TTC549 (cell line): ENCODE measurements at regions not wholly inside any gene's neighbourhood (a gene's known extent, or its start where the extent isn't known, plus 50 kb on each side); places are given as distances from the start of the nearest gene placed in this dataset.

Source experiments
- FAIRE-seq: peaks from 2 replicates; lab custom pipeline; 2012; peaks lifted over from hg19 to GRCh38; lab: Jason Lieb, UNC

DNA sequence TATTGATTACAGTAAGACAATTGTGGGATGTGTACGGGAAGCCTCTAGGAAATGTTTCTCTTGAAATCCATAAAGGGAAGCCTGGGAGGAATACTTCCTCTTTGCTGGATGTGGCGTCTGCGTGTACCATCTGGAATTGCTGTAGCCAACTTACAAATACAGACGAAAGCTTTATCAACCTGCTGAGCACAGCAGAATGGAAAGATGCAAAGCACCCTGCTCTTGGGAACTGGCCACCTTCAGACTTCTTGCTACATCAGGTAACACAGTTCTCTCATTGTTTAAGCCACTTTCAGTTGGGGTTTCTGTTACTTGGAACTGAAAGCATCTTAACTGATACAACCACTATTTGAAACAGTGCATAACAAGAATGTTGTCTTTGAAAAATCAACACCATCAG lies 213.8 kb downstream of the HRH4 start:
- FAIRE-seq, result no peak

DNA sequence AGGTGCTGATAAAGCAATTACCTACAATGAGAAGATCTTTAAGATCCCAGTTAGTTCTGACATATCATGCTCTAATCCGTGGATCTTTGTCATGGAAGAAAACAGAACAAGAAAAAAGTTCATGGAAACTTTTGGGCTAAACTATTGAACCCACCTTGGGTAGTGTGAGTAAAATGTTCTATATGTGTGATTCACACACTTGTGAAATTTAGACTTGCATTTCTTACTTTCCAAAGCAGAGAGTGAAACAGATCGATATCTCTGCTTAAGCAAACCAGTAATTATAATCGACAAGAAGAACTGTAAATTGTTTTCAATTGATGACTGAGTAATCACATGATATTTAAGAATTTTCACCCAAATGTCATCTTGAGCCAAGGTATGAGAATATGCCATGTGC lies 214.2 kb downstream of the HRH4 start:
- FAIRE-seq, result no peak

DNA sequence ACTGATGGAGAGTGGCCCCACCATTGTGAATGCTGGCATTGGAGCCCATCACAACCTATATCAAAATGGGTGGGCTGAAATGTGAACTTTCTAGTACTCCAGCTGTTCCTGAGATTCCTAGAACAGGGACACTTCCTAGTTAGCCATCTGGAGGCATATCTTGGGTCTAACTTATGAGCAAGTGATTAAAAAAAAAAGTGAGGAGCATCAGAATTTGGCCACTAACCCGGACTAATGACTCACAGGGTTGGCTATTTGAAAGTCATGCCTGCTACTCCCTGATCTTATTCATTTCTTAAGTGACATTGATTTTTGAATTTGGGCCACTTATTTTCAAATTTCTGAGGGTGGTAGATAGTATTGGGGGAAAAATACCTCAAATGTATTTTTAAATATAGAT lies 216.6 kb downstream of the HRH4 start:
- no peak for FAIRE-seq

DNA sequence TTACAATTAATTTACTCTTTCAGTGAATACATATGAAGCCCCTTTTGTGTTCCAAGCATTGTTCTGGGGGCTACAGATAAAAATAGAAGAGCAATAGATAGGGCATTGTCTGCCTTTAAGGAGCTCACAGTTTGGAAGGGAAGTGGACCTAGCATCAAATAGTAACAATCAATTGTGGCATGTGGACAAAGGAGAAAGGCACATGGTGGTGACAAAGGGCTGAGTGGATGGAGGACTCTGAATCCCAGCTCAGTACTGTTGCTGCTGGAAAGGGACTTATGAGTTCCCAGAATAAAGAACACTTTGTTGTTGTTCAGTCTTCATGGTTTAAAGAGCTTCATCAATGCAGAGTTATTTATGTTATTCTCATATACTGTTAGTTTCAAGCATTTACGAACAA lies 217.7 kb downstream of the HRH4 start:
- no peak for FAIRE-seq

DNA sequence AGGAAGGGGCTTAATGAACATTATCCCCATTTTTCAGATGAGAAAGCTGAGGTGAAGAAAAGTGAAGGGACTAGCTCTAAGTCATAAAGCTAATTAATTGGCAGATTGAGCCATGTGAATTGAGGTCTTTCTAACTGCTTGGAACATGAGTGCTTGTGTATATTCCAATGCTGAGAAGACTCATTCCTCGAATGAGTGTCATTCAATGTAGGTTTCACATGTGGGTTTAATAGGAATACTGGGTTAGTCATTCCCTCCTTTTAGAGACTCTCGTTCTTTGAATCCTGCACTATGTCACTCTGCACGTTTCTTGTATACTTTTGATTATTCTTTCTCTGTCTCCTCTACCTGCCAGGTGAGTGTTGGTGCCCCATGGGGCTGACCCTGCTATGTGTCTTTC lies 218.2 kb downstream of the HRH4 start:
- FAIRE-seq, result no peak

DNA sequence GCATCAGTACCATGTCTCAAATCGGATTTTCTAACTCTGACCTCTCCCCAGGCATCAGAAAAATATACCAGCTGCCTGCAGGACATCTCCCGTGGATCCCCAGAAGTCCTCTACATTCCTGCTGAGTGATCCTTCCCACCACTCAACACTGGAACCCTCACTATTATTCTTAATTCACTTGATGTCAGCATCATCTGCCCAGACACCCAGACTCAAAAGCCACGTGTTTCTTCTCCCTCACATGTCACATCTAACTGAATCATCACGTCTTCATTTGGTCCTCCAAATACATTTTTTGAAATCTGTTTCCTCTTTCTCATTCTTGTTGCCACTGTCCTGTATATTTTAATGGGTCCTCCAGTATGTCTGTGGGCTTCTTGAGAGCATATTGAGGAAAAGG lies 218.6 kb downstream of the HRH4 start:
- no peak for FAIRE-seq

DNA sequence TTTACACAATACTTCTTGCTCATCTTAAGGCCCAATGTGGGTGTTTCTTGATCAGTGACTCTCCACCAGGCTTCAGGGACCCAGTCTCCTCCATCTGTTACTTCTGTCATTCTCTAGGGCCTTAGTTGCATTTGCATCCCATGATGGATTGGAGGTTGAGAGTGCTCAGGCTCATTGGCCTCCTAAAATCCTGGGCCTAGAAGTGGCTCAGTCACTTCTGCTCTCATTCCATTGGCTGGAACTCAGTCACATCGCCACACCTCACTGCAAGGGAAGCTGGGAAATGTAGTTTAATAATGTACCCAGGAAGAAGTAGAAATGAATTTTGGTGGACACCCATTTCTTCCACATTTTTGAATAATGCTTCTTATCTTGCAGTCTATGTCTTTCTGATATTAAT lies 223.5 kb downstream of the HRH4 start:
- FAIRE-seq, result no peak

DNA sequence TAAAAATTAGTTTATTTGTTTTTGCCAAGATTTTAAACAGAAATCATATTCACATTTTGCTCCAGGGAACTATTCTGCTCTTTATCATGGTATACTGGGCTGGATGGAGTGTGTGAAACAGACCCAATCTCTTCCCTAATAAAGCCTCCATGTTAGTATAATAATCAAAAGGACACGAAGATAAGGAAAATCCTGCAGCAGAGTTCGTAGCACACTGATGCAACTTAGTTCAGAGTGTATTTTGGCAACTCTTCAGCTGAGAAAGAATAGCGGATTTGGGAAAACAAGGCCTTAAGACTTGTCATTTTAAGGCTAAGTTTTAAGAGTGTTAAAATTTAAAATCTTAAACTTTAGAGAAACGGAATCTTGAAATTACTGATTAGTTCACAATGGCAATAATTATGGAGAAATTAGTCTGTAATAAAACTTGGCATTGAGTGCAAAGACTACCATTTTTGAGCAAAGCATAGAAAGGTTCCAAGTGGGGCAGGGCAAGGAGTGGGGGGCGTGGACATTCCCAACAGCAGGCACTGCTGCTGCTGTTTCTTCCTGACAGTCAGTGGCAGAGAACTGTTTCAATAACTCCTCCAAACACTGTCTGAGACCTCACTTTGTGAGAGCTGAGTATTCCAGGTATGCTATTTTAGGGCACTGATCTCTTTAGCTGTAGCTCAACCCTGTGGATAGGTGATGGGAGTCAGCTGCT lies 225.0 kb downstream of the HRH4 start:
- FAIRE-seq, result no peak

DNA sequence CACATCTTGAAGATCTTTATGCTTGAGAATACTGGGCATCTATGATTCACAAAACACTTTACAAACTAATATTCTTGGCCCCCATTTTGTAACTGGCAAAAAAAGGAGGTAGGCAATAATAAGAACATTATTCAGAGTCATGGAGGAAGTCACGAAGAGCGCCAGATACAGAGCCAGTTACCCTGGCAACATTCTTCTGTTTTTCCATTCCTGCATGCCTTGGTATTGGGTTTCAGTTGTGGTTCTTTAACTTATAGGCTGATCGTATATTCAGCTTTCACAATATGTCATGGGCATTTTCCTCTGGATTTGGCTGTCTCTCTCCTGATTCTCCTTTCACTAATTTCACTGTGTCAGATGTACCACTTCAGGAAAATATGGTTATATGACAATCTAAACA lies 234.7 kb downstream of the HRH4 start:
- FAIRE-seq, result no peak

DNA sequence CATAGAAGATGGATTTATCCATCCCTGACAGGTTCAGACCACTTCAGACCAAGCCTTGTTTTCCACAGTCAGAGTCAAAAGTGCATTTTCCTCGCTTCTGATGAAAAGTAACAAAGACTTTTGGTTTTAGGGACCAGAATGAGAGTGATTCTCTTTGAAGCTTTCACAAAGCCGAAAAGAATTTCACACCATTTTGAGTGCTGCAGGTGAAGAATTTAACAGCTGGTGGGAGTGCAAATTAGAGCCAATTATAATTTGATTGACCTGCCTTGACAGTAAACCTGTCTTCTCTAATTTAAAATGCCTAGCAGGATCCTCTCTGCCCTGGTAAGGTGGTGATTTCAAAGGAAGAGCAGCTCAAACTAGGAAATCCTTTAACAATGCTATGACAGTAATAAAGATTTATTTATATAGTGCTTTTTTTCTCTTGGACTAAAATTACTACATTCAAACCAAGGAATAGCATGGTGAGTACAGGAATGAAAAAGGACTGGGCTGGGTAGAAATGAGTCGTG lies 241.6 kb downstream of the HRH4 start:
- no peak for FAIRE-seq

DNA sequence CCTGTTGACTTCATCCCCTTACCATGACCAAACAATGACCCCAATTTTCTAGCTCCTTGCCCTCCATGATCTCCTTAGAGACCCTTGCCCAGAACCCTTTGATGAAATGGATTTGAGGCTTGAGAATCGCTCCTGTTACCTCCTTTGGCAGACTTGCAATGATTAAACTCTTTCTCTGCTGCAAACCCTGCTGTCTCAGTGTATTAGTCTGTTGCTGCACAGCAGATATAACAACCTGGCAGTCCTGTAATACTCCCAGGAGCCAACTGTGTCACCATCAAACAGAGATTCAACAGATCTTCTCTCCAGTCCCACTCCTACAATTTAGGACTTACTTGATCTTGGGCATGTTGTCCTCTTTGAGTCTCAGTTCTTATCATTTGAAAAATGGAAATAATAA lies 242.9 kb downstream of the HRH4 start:
- no peak for FAIRE-seq

DNA sequence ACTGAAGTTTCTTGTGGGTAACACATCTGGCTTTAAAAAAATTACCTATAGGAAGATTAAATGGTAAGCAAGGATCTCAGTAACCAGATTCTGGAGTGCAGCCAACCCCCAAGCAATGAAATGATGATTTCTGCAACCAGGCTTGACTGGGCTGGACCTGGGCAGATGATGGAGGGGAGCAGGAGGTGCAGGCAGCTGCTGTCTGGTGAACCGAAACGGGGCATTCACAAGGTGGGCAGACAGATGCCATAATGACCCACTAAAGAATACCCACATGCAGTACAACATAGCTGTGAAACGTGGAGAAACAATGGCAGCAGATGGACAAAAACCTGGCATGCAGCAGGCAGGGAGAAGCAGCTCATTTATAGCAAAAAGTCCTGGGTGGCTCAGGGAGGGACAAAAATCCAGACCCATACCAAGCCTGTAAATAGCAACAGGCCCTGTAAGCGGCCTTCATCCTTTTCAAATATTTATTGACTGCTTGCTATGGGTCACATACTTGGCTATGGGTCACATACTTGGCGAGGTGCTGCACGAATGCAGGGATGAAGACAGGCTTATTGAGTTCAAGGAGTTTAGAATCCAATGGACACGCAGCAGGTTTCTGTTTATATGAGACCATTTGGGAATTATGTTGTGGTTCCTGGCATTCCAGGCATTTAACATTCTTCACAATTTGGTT lies 244.7 kb downstream of the HRH4 start:
- FAIRE-seq, result peak; percentile 98

DNA sequence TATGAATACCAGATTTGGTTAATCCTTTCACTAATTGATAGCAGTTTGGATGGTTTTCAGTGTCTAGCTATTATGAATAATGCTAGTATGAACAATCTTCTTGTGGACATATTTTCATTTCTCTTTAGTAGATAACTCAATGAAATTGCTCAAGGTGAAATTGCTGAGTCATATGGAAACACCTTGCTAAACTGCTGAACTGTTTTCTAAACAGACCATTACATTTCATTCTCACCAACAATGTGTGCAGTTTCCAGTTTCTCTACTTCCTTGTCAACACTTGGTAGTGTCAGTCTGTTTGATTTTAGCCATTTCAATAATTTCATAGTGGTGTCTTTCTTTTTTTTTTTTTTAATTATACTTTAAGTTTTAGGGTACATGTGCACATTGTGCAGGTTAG lies 250.0 kb downstream of the HRH4 start:
- FAIRE-seq, result no peak

DNA sequence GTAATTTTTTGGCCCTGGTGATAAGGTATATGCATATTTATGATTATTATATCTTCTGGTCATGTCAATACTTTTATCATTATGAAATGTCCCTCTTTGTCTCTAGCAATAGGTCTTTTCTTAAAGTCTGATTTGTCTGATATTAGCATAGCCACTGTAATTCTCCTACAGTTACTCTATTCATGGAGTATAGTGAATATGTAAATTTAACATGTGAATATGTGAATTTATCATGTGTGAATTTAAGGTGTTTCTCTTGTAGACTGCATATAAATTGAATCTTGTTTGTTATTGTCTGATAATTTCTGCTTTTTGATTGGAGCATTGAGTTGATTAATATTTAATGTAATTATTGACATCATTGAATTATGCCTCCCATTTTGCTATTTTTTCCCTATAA lies 259.4 kb downstream of the HRH4 start:
- no peak for FAIRE-seq

DNA sequence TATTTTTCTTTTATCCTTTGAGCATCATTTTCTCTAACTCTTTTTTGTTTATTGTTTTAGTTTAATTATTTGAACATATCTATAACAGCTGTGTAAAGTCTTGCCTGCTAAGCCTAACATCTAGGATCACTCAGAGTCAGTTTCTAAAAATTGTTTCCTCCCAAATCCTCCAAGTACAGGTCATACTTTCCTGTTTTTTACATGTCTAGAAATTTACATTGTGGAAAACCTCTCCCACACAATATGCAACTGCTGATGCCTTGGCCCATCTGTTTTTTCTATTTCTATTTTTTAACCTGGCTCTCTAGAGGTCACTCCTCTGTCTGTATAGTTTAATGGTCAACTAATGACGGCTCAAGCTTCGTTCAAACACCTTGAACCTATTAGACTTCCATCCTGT lies 261.0 kb downstream of the HRH4 start:
- FAIRE-seq, result no peak

DNA sequence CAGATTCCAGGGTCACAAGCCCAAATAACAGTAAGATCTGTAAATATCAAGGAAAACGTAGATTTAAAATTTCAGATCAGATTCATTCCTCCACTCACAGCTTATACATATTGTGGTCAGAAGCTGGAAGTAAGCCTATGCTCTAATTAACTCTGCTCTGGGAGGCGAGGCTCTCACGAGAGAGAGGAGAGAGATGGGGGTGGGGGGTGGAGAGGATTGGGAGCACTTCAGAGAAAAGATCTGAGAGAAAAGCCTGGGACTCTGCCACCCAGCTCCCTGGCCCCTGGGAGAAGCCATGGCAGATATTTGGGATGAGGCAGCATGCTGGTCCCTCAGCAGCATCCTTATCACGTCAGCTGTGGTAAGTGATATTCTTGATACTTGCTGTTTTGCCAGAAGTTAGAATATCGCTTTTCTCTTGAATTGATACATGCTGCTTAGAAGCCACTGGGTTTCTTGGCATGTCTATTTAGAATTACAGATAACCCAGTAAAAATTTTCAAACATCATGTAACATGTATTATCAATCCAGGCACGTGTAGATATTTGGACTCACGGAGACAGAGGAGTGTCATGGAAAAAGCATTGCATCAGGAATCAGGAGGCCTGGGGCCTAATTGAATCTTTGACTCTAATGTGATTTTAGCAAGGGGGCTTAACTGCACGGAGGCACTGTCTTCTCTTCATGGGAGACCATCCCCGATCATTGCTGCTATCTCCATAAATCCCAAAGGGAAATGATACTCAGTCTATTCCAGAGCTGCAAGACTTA lies 265.4 kb downstream of the HRH4 start:
- no peak for FAIRE-seq

DNA sequence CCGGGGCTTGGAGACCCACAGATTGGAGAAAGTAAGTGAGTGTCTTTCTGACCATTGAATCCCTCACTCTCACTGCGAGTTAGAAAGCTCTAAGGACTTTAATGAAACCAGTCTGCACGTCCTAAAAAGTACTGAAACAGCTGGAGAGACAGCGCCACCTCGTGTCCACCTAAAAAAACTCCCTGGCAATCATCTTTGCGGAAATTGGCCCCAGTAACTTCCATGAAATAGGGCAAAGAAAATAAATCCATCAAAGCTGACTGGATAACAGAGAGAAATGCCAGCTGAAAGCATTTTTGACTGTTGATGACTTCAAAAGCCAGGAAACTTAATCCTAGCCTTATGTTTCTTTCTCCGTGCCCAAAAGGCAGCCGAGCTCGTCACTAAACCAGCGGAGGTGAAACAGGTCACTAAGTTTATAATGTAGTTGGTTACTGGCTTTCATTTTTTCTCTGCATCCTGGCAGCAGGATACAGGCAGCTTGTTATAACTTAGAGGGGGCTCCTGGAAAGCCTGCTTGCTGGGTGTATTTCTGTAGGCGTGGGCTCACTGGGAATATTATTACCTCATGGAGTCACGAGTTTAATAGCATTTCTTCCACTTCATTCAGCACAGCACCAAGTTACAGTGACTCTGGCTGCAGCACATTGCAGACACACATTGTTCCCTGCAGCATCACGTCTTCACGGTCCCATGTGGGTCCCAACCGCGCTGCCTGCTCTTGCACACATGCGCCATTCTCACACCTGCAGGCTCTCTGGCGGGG lies 266.5 kb downstream of the HRH4 start:
- peak; percentile 99 for FAIRE-seq

DNA sequence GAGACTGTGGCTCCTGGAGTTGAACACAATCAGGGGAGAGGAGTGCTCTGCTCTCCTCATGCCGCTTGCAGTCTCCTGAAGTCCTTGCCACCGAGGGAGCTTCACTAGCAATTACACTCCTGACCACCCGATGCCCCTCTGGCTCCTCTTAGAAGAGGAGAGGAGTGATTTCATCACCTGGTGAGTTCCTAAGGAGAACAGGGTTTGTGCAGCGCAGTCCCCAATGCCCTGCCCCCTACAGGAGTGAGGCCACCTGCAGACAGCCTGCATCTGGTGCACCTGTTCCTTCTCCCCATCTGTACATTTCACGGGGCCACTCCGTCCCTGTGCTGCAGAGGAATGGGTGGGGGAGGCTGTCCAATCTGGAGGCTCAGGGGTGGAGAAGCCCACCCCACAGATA lies 267.2 kb downstream of the HRH4 start:
- FAIRE-seq, result no peak

DNA sequence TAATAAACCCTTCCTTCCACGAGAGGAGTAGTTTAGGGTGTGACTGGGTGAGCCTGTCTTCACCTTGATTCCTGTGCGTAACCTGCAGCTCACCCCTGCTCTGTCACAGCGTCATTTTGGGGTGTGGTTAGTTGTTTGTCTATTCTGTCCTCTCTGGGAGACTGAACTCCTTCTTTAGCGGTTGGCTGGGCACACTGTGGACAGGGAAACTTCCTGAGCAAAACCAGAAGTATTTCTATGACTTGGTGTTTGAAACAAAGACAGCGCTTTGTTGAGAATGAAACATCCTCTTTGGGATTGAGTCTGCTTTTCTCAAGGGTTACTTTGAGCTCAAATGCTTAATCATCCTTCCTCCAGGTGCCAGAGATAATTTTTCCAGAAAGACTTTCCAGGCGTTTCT lies 270.7 kb downstream of the HRH4 start:
- peak; percentile 73 for FAIRE-seq

DNA sequence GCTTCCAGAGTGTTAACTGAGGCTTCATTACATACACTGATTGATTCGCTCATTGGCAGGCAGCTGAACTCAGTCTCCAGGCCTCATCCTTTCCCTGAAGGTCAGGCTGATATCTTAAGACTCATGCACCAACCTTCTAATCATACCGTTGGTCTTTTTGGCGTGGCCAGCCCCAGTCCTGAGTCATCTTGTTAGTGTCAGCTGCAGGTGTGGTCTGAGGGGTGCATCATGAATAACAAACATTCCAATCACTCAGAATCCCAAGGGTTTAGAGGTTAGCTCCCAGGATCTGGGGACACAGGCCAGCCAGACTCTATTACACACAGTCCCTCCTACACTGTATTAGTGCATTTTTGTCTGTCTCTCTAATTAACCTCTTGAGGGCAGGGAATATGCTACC lies 271.5 kb downstream of the HRH4 start:
- FAIRE-seq, result peak; percentile 65

DNA sequence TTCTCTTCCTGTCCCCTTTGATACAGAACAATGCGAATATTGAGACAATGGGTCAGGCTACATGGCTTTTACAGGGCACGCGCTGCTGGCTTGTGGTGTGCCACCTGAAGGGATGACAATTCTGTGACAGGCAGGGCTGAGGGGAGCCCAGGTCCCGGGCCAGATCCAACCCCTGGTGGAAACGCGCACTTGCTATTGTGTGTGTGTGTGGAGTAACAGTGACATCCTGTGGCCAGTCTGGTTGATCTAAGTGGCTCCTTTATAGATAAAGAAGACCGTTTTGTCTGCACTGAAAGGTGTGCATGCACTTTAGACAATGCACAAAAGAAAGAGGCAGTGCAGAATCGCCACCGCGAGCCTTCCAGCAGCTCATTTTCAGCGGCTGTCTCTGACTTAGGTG lies 273.6 kb downstream of the HRH4 start:
- FAIRE-seq, result peak; percentile 81

DNA sequence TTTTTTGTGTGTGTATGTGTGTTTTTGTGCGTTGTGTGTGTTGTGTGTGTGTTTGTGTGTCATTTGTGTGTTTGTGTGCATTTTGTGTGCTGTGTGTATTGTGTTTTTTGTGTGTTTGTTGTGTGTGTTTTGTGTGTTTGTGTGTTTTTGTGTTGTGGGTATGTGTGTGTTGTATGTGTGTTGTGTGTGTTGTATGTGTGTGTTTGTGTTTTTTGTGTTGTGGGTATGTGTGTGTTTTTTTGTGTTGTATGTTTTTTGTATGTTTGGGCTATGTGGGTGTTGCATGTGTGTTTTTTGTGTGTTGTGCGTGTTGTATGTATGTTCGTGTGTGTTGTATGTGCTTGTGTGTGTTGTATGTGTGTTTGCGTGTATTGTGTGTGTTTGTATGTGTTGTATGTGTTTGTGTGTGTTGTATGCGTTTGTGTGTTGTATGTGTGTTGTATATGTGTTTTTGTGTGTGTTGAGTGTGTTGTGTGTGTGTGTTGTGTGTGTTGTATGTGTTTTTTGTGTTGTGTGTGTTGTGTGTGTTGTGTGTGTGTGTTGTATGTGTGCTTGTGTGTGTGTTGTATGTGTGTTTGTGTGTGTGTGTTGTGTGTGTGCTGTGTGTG lies 275.3 kb downstream of the HRH4 start:
- no peak for FAIRE-seq
